HFFc6 (cell line): ENCODE measurements at regions not wholly inside any gene's neighbourhood (a gene's known extent, or its start where the extent isn't known, plus 50 kb on each side); places are given as distances from the start of the nearest gene placed in this dataset.

Experiments
- DNase-seq: peaks from one replicate; pipeline ENCODE4 v3.0.0-alpha.2; 2018
- H3K27ac Mint-ChIP-seq: 2 replicates; pipeline ENCODE4 v1.8.0; 2020; ENCODE audit warnings: mild to moderate bottlenecking, mixed read lengths
- H3K27me3 Mint-ChIP-seq: 2 replicates; pipeline ENCODE4 v1.8.0; 2021; ENCODE audit warnings: mild to moderate bottlenecking, moderate library complexity, mixed read lengths; ENCODE audit not compliant: insufficient read depth
- H3K36me3 Mint-ChIP-seq: 2 replicates; pipeline ENCODE4 v1.8.0; 2021; ENCODE audit warnings: low read depth, mixed read lengths
- H3K4me1 Mint-ChIP-seq: 2 replicates; pipeline ENCODE4 v1.8.0; 2020; ENCODE audit warnings: low read depth, mixed read lengths
- H3K4me3 Mint-ChIP-seq: 2 replicates; pipeline ENCODE4 v1.8.0; 2020; ENCODE audit warnings: mild to moderate bottlenecking, moderate library complexity, mixed read lengths
- H3K9me3 Mint-ChIP-seq: 2 replicates; pipeline ENCODE4 v1.8.0; 2020; ENCODE audit warnings: mild to moderate bottlenecking, mixed read lengths
- TF ChIP-seq, protein P1 (sequence below): fragments of 200-600 bp; sonication (generic); IDR thresholded peaks from 2 replicates; pipeline ENCODE4 v1.5.0; 2021; ENCODE audit warnings: antibody characterized with exemption, mild to moderate bottlenecking

DNA sequence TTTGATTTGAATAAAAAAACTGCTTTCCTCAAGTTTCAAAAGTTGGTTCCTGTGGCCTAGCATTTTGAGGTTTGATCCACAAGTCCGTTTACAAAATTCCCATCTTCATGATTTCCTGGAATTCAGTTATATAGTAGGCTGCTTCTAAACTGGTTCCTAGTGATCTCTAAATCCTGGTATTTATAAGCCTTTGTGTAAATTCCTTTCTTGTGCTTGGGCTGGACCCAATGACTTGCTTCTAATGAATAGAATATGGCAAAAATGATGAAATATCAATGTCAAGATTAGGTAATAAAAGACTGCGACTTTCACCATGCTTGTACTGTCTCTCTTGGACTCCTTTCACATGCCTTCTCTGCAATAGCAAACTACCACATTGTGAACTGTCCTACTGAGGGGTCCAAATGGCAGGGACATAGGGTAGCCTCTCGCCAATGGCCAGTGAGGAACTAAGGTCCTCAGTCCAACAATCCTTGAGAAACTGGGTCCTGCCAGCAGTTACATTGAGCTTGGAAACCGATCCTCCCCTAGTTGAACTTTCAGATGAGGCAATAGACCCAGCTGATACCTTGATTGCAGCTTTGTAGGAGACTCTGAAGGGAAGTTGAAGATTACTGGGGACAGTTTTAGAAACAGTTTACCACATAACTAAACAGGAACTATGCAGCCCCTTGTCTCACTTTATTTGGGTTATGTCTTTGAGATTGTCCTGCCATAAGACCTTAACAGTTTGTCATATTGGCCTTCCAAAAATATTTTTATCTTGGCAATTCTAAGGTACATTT, 303.9 kb upstream of the TBC1D5 start:
- no peaks in the 10 kb centered on the region; the same call in 1 of the 2 replicates for H3K36me3 Mint-ChIP-seq
- DNase-seq, result peak; percentile 8
- H3K9me3 Mint-ChIP-seq, result no peaks in the 10 kb centered on the region
- no peak overlapping the region for H3K4me3 Mint-ChIP-seq
- H3K27me3 Mint-ChIP-seq, result no peaks in the 10 kb centered on the region; the same call in 1 of the 2 replicates
- TF ChIP-seq, protein P1, sequence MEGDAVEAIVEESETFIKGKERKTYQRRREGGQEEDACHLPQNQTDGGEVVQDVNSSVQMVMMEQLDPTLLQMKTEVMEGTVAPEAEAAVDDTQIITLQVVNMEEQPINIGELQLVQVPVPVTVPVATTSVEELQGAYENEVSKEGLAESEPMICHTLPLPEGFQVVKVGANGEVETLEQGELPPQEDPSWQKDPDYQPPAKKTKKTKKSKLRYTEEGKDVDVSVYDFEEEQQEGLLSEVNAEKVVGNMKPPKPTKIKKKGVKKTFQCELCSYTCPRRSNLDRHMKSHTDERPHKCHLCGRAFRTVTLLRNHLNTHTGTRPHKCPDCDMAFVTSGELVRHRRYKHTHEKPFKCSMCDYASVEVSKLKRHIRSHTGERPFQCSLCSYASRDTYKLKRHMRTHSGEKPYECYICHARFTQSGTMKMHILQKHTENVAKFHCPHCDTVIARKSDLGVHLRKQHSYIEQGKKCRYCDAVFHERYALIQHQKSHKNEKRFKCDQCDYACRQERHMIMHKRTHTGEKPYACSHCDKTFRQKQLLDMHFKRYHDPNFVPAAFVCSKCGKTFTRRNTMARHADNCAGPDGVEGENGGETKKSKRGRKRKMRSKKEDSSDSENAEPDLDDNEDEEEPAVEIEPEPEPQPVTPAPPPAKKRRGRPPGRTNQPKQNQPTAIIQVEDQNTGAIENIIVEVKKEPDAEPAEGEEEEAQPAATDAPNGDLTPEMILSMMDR, result no peak
- peaks cover 31% of the 10 kb centered on the region for H3K4me1 Mint-ChIP-seq
- no peak overlapping the region for H3K27ac Mint-ChIP-seq

DNA sequence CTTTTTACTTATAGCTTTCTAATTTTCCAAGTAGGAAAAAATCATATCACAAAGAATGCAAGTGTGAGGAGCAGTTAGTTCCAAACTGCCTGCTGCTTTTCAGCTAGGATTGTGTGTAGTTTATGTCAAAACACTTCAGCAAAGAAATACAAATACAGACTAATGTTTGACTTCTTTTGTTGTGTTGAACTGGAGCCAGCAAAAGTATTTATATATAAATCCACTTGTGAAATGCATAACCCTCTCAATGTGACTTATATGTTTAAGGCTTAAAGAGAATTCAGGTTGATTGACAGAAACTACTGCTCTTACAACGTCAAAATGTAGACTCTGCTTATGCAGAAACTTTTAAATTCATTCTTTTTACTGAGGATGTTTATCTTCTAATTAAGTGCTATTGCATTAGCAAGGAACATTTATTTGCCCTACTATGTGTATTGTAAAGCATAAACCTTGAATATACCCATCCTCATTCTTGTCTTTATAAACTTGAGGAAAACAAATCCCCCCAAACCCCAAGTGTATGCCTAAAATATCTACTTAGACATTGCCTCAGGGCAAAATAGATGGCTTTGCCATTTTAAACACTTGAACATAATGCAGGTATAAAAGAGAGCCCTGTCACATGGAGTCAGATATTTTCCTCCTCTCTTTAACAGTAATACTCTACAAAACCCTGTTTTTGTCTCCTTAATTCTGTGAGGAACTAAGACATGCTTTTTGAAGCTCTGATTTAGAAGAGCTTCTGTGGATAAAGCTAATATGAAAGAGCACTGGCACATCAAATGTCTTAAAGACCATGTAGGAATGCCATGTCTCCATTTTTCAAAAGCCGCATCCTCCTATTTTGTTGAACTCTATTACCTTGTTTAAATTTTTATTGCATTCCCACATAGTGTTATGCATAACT, 302.8 kb upstream of the TBC1D5 start:
- Mint-ChIP-seq H3K4me3 (no peak overlapping the region), H3K9me3 (peaks cover 3% of the 10 kb centered on the region; the same call in 1 of the 2 replicates), H3K27me3 (no peaks in the 10 kb centered on the region; the same call in 1 of the 2 replicates), H3K4me1 (peaks cover 31% of the 10 kb centered on the region), H3K36me3 (no peaks in the 10 kb centered on the region; the same call in 1 of the 2 replicates), H3K27ac (no peak overlapping the region)
- TF ChIP-seq, protein P1, result no peak
- DNase-seq, result no peak

DNA sequence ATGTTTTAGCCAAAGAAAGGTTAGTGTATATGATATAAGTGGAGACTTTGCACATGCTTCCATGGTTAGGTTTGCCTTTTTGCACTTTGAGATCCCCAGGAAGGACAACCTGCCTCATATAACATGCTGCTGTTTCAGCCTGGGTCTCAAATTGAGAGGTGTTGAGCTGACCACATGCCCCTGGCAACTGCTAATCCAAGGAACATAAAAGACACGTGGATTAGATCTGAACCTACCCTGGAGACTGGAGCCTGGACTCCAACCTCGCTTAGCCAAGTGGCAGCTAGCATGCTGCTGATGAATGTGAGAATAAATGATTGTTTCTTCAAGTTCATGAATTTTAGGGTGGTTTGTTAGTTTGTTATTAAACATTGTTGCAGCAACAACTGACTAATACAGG, 301.8 kb upstream of the TBC1D5 start:
- TF ChIP-seq, protein P1, result no peak
- Mint-ChIP-seq H3K9me3 (peaks cover 3% of the 10 kb centered on the region; the same call in 1 of the 2 replicates), H3K4me3 (no peak overlapping the region), H3K4me1 (peaks cover 21% of the 10 kb centered on the region), H3K27ac (no peak overlapping the region), H3K36me3 (no peaks in the 10 kb centered on the region; the same call in 1 of the 2 replicates), H3K27me3 (no peaks in the 10 kb centered on the region)
- DNase-seq, result no peak

DNA sequence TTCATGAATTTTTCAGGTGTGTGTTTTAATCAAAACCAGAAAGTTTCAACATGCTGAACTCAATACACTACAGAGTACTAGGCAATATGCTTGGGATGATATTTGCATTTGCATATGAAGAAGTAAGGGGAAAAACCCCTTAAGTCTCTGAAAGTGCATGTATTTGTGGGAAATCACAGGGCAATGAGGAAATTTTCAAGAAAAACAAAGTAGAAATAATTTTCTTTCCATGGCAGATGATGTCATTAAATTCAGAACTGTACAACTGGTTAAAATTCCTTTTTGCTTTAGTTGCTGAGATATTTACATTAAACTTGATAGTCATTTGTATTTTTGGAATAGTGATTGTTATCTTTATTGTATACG, 294.0 kb upstream of the TBC1D5 start:
- H3K4me3 Mint-ChIP-seq, result no peak overlapping the region
- peaks cover 3% of the 10 kb centered on the region; the same call in 1 of the 2 replicates for H3K9me3 Mint-ChIP-seq
- H3K27ac Mint-ChIP-seq, result no peak overlapping the region
- H3K4me1 Mint-ChIP-seq, result no peaks in the 10 kb centered on the region
- no peak for DNase-seq
- H3K27me3 Mint-ChIP-seq, result no peaks in the 10 kb centered on the region; the same call in 1 of the 2 replicates
- TF ChIP-seq, protein P1, result no peak
- no peaks in the 10 kb centered on the region; the same call in 1 of the 2 replicates for H3K36me3 Mint-ChIP-seq

DNA sequence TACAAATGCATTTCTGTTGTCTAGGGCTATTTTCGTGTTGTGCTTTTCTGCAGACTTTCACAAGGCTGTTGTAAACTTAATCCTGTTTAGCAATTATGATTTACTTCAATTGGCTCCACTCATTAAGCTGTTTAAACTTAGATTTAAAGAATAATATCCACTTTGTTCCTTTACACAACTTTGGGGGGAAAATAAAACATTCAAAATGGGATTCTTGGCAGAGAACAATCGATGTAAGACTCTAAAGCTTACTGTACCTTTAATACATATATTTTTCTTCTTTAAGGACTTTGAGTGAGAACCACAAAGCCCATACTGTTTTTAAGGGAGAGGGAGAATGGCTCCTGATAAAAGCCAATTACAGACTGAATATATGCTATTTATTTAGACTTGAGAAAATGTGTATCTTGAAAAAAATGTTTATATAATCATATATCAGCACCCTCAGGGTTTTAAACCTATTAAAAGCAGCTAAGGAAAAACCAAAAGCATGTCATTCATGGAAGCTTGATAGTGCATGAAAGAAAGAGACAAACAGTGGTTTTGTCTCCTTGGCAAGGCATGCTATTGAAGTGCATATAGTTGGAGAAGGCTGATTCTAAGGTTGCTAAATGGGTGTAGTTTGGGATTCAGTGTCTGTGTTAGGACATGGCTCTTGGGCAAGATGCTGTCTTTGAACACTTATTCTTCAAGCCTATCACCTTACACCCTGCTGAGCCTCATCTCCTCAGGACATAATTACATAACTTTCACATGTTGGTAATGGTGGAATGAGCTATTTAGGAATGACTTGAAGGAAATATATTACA, 293.4 kb upstream of the TBC1D5 start:
- DNase-seq, result no peak
- Mint-ChIP-seq H3K27me3 (no peaks in the 10 kb centered on the region; the same call in 1 of the 2 replicates), H3K36me3 (no peaks in the 10 kb centered on the region; the same call in 1 of the 2 replicates), H3K4me3 (no peak overlapping the region), H3K9me3 (peaks cover 4% of the 10 kb centered on the region; the same call in 1 of the 2 replicates), H3K4me1 (no peaks in the 10 kb centered on the region), H3K27ac (no peak overlapping the region)
- TF ChIP-seq, protein P1, result no peak
